Activated CD4-positive, alpha-beta T cell treated with anti-CD3 and anti-CD28 coated beads, Interleukin-2, Interleukin-6, amounts not matched to agents 100 ng/mL and 50 ng/mL, durations not matched to agents 16 hours and 8 hours (primary cell): ENCODE measurements at regions not wholly inside any gene's neighbourhood (a gene's known extent, or its start where the extent isn't known, plus 50 kb on each side); places are given as distances from the start of the nearest gene placed in this dataset.

ENCODE experiments used
- DNase-seq: peaks from one replicate; pipeline ENCODE4 v3.0.0-alpha.2; 2020

GRCh38 chr6:139486476-139486799 is 112.0 kb upstream of the CITED2 start:
- no peak for DNase-seq

GRCh38 chr6:139485742-139486475 is 111.5 kb upstream of the CITED2 start:
- no peak for DNase-seq

GRCh38 chr6:139485185-139485584 is 110.7 kb upstream of the CITED2 start:
- DNase-seq: no peak

- no peak for DNase-seq
Observed at GRCh38 chr6:139483079-139483478, 108.6 kb upstream of the CITED2 start.

GRCh38 chr6:139482287-139482686 is 107.8 kb upstream of the CITED2 start:
- no peak for DNase-seq

- no peak for DNase-seq
Observed at GRCh38 chr6:139480356-139481165, 106.1 kb upstream of the CITED2 start.

GRCh38 chr6:139479433-139480222 is 105.2 kb upstream of the CITED2 start:
- no peak for DNase-seq

GRCh38 chr6:139475646-139476045 is 101.2 kb upstream of the CITED2 start:
- DNase-seq: no peak

- no peak for DNase-seq
Observed at GRCh38 chr6:139475241-139475640, 100.8 kb upstream of the CITED2 start.

- peak; percentile 29 for DNase-seq
Observed at GRCh38 chr6:139474145-139475108, 100.0 kb upstream of the CITED2 start.

GRCh38 chr6:139473731-139474130 is 99.3 kb upstream of the CITED2 start:
- DNase-seq: no peak

GRCh38 chr6:139473231-139473701 is 98.8 kb upstream of the CITED2 start:
- no peak for DNase-seq

GRCh38 chr6:139472351-139473015 is 98.0 kb upstream of the CITED2 start:
- DNase-seq: no peak

GRCh38 chr6:139470997-139471396 is 96.5 kb upstream of the CITED2 start:
- DNase-seq: no peak

- DNase-seq: no peak
Observed at GRCh38 chr6:139468178-139468819, 93.9 kb upstream of the CITED2 start.

GRCh38 chr6:139457476-139457875 is 83.0 kb upstream of the CITED2 start:
- no peak for DNase-seq

- DNase-seq: no peak
Observed at GRCh38 chr6:139452148-139452876, 77.9 kb upstream of the CITED2 start.

- no peak for DNase-seq
Observed at GRCh38 chr6:139449611-139450000, 75.2 kb upstream of the CITED2 start.

- no peak for DNase-seq
Observed at GRCh38 chr6:139448998-139449610, 74.7 kb upstream of the CITED2 start.

GRCh38 chr6:139448051-139448649 is 73.7 kb upstream of the CITED2 start:
- DNase-seq: peak; percentile 20
